Panc1 (cell line): ENCODE measurements at regions not wholly inside any gene's neighbourhood (a gene's known extent, or its start where the extent isn't known, plus 50 kb on each side); places are given as distances from the start of the nearest gene placed in this dataset.

Source experiments
- CTCF ChIP-seq: fragments of 450-650 bp; IDR thresholded peaks from 2 replicates; pipeline ENCODE4 v1.5.1; 2017; ENCODE audit warnings: mild to moderate bottlenecking
- POLR2AphosphoS5 ChIP-seq: IDR thresholded peaks from 2 replicates; pipeline ENCODE4 v1.6.1; 2012; ENCODE audit warnings: mild to moderate bottlenecking, low read depth, low read length, moderate library complexity

- TF ChIP-seq CTCF (no peak), POLR2AphosphoS5 (no peak)
Observed at GRCh38 chr12:114186241-114187002, 219.5 kb downstream of the TBX5 start.
